ENCODE measurements at regions not wholly inside any gene's neighbourhood (a gene's known extent, or its start where the extent isn't known, plus 50 kb on each side); places are given as distances from the start of the nearest gene placed in this dataset.
"Not testable (repeated sequence)": the region's sequence is repeated elsewhere in the genome, so short reads cannot be mapped to it uniquely, and the experiment has no call there.

DNA sequence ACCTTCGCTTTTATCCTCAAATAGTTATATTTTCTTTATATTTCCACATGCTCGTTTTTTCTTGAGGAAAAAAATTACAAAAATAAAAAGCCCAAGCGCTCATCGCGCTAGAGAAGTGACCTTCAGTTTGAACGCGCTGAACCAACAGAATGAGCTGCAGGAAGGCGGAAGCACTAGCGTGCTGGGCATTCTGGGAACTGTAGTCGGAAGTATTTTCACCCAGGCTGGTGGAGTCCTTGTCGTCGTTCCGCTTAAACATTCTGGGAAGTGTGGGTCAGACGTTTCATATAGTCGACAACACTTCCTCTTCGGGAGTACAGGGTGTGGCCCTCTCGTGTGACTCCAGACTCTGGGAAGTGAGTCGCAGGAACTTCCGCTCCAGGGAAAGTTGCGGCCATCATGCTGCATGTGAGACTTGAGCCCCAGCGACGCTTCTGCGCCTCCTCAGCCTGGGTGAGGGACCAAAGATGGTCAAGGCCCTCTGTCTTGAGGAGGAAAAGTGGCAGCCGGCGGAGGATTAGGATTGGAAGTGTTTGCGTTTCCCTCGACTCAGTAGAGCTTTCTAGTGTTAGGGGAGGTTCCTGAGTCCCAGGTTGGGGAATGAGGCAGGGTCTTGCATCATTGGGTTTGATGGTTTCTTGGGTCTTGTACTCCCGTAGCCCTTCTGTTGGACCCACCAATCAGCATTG is 84.1 kb upstream of the GPR39 start:
- not testable (repeated sequence) for DNase-seq

DNA sequence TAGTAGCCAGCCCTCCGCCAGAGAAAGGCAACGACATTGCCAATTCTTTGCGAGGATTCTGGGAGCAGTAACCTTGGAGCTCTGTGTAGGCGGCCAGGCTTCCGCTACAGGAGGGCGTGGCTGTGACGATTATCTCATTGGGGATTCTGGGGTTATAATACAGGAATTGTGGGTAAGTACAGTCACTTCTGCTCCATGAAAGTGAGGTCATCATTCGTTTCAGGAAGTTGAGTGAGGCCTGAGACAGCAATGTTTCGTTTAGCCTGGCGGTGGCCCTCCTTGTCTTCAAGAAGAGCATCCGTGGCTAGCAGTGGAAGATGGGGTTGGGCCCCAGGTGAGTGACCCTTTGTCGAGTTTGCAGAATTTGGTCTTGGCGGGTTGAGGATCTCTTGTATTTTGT is 79.5 kb upstream of the GPR39 start:
- DNase-seq, result not testable (repeated sequence)

DNA sequence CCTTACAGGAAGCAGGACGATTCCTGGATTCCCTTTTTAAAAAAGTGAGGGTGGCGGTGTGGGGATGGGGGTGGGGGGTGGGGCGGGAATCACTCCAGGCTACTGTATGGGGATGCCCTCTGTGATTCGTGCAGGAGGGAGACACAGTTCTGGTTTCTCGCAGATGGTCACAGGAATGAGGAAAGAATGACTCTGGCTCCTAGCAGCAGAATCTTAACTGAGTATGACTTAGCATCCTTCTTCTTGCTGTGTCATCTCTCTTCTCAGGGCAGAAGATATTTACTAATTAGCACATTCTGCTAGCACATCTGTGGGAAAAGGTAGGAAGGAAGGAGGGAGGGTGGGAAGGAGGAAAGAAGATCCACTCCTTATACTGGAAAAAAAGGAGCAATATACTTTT is 78.8 kb upstream of the GPR39 start:
- not testable (repeated sequence) for DNase-seq

DNA sequence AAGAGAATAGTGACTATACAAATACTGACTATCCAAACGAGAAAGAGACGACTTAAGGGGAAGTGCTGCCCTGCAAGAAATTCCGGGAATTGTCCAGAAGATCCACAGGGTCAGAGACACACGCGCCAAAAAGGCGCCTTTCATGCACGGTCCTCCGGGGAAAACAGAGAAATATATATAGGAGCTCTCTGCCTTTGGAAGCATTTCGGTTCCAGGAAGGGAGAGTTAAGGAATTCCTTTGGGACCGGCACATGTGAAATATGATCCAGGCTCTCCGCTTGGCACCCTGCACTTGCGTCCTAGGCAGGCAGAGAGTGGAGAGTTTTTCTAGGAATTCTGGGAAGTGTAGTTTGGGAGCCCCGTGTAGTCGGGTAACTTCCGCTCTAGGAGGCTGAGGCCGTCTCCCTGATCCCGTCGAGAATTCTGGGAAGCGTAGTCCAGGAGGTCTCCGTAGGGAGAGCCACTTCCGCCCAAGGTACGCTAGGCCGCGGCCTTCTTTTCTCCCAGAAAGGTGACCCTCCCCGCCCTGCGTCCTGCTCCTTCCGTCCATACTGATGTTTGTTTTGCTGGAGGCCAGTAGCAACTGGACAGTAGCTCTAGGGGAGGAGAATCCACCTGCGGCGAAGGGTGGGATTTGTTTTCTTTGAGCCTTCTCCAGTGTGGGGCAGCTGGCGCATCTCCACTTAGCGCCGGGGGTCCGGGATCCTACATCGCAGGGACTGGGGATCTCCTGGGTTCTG is 69.4 kb upstream of the GPR39 start:
- not testable (repeated sequence) for DNase-seq

DNA sequence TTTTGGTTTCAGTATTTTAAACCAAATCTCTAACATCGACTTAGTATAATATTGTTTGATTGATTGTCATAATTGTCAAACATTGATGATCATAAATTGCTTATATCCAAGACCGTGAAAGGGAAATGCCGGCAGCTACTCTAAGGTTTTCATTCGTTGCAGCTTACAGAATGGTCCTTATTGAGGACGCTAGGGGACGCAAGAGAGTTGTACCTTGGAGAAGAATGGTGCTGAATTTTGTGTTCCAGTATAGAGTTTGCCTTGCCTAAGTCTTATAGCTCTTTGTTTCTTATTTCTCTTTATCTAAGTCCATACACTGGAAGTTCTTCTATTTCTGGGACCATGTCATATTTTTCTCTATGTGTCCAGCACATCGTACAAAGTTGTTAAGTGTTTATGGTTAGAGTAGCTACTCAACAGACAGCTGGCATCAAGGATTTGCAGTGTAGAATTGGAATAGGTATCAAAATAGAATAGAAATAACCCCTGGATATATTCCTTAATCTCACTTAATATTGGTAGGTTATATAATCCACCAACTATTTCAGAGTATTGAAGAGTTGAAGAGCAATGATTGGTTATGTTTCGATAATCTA is 67.4 kb upstream of the GPR39 start:
- DNase-seq, result not testable (repeated sequence)

DNA sequence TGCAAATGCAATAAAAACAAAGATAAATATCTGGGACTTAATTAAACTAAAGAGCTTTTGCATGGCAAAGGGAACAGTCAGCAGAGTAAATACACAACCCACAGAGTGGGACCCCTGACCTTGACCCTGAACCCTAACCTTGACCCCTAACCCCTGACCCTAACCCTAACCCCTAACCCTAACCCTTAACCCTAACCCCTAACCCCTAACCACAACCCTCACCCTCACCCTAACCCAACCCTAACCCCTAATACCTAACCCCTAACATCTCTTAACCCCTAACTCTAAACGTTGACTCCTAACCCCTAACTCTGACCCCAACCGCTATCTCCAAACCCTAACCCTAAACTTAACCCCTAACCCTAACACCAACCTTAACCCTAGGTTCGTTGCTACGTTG is 64.9 kb upstream of the GPR39 start:
- not testable (repeated sequence) for DNase-seq

DNA sequence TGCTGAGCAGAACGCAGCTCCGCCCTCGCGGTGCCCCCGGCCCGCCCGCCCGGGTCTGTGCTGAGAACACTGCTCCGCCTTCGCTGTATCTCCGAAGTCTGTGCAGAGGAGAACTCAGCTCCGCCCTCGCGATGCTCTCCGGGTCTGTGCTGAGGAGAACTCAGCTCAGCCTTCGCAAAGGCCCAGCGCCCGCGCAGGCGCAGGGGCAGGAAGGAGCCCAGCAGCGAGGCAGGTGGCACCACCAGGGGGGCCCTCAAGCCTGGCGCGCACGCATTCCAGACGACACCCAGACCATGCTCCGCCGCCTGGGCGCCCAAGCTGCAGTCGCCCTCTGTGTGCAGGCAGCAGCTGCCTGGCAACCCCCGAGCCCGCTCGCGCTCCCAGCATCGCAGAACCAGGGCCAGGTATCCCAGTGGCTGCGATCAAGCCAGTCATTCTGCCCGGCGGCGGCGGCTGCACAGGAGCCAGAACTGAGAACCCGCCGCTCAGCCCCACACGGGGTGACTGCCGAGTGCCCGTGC is 64.1 kb upstream of the GPR39 start:
- not testable (repeated sequence) for DNase-seq

DNA sequence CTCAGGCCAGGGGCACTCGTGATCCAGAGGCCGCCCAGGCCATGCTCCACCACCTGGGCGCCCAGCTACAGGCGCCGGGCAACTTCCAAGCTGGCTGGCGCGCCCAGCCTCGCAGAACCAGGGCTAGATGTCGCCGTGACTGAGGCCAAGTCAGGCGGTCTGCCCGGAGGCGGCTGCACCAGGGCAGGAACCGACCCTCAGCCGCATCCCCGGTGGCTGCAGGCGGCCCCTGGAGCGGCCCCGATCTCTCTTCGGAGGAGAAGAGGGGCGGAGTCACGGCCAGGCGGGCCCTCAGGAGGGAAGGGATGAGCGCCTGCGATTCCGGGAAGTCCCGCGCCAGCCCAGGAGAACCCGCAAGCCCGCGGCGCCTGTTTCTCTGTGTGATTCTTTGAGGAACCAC is 63.2 kb upstream of the GPR39 start:
- not testable (repeated sequence) for DNase-seq

DNA sequence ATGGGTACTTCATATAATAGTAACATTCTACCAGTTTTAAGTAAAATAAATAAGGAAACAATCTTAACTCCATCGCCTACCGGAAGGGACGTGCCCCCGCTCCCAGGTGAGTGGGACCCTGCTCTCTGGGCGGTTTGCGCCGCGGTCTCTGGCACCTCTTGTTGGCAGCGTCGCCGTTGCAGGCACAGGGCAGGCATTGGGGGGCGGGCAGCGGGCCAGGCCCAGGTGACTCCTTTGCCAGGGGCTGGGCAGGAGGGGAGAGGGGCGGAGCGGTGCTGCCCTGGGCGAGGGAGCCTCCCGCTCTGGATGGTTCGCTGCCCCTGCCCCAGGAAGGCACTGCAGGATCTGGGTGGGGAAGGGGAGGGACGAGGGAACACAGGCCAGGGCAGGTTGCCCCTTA is 55.6 kb upstream of the GPR39 start:
- DNase-seq, result not testable (repeated sequence)

DNA sequence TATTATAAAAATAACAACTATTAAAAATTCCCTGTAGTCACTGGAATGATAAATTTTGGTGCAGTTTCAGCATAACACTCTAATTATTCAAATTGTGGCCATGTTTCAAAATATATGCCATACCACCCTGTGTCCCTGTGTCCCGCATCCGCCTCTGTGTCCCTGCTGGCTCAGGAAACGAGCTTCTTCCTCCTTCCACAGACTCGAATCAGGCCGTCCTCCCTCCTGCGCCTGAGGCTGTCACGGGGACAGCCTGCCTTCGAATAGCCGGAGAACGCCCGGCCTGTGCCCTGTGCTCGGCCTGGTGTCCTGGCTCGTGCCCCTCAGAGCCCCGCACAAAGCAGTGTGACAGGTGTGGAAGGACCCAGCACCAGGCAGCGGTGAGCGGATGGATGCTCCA is 55.1 kb upstream of the GPR39 start:
- DNase-seq, result not testable (repeated sequence)

DNA sequence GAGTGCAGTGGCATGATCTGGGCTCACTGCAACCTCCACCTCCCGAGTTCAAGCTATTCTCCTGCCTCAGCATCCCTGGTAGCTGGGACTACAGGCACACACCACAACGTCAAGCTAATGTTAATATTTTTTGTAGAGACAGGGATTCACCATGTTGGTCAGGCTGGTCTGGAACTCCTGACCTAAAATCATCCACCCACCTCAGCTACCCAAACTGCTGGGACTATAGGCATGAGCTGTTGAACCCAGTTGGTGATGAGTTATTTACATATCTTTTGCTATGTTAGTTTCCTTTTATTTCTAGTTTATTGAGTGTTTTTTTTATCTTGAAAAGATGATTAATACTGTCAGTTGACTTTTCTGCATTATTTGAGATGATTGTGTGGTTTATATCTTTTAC is 53.3 kb upstream of the GPR39 start:
- DNase-seq, result not testable (repeated sequence)

DNA sequence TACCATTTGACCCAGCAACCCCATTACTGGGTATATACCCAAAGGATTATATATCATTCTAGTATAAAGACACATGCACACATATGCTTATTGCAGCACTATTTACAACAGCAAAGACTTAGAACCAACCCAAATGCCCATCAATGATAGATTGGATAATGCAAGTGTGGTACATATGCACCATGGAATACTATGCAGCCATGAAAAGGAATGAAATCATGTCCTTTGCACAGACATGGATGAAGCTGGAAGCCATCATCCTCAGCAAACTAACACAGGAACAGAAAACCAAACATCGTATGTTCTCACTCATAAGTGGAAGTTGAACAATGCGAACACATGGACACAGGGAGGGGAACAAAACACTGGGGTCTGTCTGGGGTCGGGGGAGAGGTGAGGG is 50.6 kb upstream of the GPR39 start:
- not testable (repeated sequence) for DNase-seq

DNA sequence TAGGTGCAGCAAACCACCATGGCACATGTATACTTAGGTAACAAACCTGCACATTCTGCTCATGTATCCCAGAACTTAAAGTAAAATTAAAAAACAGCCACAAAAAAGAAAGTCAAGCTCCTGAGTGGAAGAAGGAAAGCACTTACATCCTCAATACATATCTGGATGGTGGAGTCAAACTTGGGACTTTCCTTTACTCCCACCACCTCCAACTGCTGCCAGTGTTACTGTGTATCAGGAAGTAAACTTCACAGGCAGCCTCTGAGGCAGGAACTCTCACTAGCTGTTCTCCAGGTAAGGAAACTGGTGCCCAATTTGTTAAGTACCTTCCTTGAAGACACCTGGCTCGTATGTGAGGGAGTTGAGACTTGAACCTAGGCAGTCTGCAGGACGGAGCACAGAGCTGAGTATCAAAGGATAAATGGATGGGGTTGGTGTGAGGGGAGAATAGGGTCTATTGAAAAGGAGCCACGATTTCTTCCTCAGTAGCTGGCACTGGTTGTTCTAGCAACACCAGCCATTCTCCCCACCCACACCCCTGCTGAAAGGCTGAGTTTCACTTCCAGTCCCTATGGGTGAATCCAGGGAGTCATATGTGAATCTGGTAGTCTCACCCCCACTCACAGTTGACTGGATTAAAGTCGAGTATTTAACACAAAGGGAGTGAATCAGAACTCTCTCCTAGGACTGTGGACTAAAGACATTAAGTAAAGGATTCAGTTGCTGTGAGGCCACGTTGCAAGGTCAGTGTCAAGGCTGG is 50.0 kb upstream of the GPR39 start:
- DNase-seq, result no peak

Measured in T-helper 1 cell (primary cell).